H1 (cell line): ENCODE measurements at regions not wholly inside any gene's neighbourhood (a gene's known extent, or its start where the extent isn't known, plus 50 kb on each side); places are given as distances from the start of the nearest gene placed in this dataset.

ENCODE experiments used
- CTCF ChIA-PET: fragments of 300-600 bp; sonication (Branson Sonifier 250); formaldehyde crosslinking; loops from one replicate; lab custom pipeline; 2021; ENCODE audit not compliant: partially characterized antibody; lab: Charles Lee
- POLR2A ChIA-PET: fragments of 300-600 bp; sonication (Branson Sonifier 250); formaldehyde crosslinking; loops from one replicate; lab custom pipeline; 2021; ENCODE audit warnings: inconsistent platforms; ENCODE audit not compliant: partially characterized antibody; lab: Charles Lee
- DNase-seq, 2 experiments: peaks; one replicate each; pipeline versions ENCODE4 v3.0.0 to v3.0.0-alpha.2; 2010 to 2022; ENCODE audit warnings: low spot score in 2 of 2, low read depth in 1 of 2, mixed read lengths in 1 of 2
- FAIRE-seq: peaks from 2 replicates; lab custom pipeline; 2011; peaks lifted over from hg19 to GRCh38; lab: Jason Lieb, UNC
- H2AFZ ChIP-seq: 2 replicates; pipeline ENCODE4 v1.8.1; 2012; ENCODE audit warnings: low read length, inconsistent platforms
- H2AK5ac ChIP-seq: 2 replicates; pipeline ENCODE4 v1.6.1; 2013; ENCODE audit warnings: low read depth, low read length
- H2BK120ac ChIP-seq: replicated peaks from 2 replicates; pipeline ENCODE3; 2013; ENCODE audit warnings: low read depth, low read length, inconsistent platforms
- H2BK12ac ChIP-seq: 2 replicates; pipeline ENCODE4 v1.6.1; 2013; ENCODE audit warnings: low read depth, low read length
- H2BK15ac ChIP-seq: 2 replicates; pipeline ENCODE4 v1.6.1; 2013; ENCODE audit warnings: low read length
- H2BK20ac ChIP-seq: 2 replicates; pipeline ENCODE4 v1.6.1; 2013; ENCODE audit warnings: low read length
- H2BK5ac ChIP-seq: 2 replicates; pipeline ENCODE4 v1.6.1; 2013; ENCODE audit warnings: low read depth, low read length
- H3K14ac ChIP-seq: 2 replicates; pipeline ENCODE4 v1.6.1; 2013; ENCODE audit warnings: inconsistent platforms; ENCODE audit not compliant: insufficient read length
- H3K18ac ChIP-seq: 2 replicates; pipeline ENCODE4 v1.6.1; 2013; ENCODE audit warnings: low read length; ENCODE audit errors: extremely low read depth
- H3K23ac ChIP-seq: 2 replicates; pipeline ENCODE4 v1.6.1; 2013; ENCODE audit warnings: inconsistent platforms; ENCODE audit not compliant: insufficient read length
- H3K23me2 ChIP-seq: 2 replicates; pipeline ENCODE4 v1.6.1; 2013; ENCODE audit warnings: low read depth, low read length
- H3K27ac ChIP-seq: 2 replicates; pipeline ENCODE4 v1.6.1; 2011; ENCODE audit warnings: low read depth, low read length, inconsistent platforms
- H3K27me3 ChIP-seq, 4 experiments: replicated peaks in 1 of 4; 1 replicate in 1 of 4; 2 replicates in 3 of 4; pipeline versions ENCODE4 v1.6.1 to v1.8.1; 2011 to 2013; ENCODE audit warnings: low read length in 3 of 4, mild to moderate bottlenecking in 3 of 4, inconsistent platforms in 2 of 4, mixed read lengths in 2 of 4, moderate library complexity in 1 of 4; ENCODE audit not compliant: control insufficient read depth in 3 of 4, insufficient read depth in 3 of 4; ENCODE audit errors: extremely low read depth in 1 of 4
- H3K36me3 ChIP-seq, 4 experiments: 2 replicates each; pipeline versions ENCODE4 v1.6.1 to v1.8.1; 2011 to 2013; ENCODE audit warnings: mild to moderate bottlenecking in 4 of 4, low read length in 3 of 4, moderate library complexity in 2 of 4, control low read depth in 1 of 4, inconsistent platforms in 1 of 4; ENCODE audit not compliant: insufficient read depth in 4 of 4, control insufficient read depth in 2 of 4
- H3K4ac ChIP-seq: replicated peaks from 2 replicates; pipeline ENCODE3; 2013; ENCODE audit warnings: low read length, low read depth, mixed read lengths, inconsistent platforms; ENCODE audit not compliant: insufficient read length
- H3K4me1 ChIP-seq, 4 experiments: replicated peaks in 1 of 4; 1 replicate in 1 of 4; 2 replicates in 3 of 4; pipeline versions ENCODE4 v1.6.1 to v1.8.1; 2011 to 2013; ENCODE audit warnings: low read length in 3 of 4, inconsistent platforms in 2 of 4, mixed read lengths in 1 of 4; ENCODE audit not compliant: insufficient read depth in 4 of 4, control insufficient read depth in 3 of 4
- H3K4me2 ChIP-seq, 2 experiments: 2 replicates each; pipeline versions ENCODE4 v1.6.1 to v1.8.1; 2011 to 2013; ENCODE audit warnings: low read depth in 2 of 2, low read length in 2 of 2, control low read depth in 1 of 2, inconsistent platforms in 1 of 2, mild to moderate bottlenecking in 1 of 2; ENCODE audit not compliant: insufficient read depth in 1 of 2
- H3K4me3 ChIP-seq, 4 experiments: fragments of 200-600, 300-600 bp in 1 of 4; sonication (generic), shearing (Covaris generic), sonication (Bioruptor Twin) in 1 of 4; 2 replicates each; pipeline versions ENCODE4 v1.5.1 to v1.8.1; 2011 to 2016; ENCODE audit warnings: low read length in 4 of 4, low read depth in 3 of 4, control low read depth in 2 of 4, inconsistent platforms in 2 of 4, mild to moderate bottlenecking in 2 of 4, mixed read lengths in 1 of 4, moderate library complexity in 1 of 4; ENCODE audit not compliant: insufficient read depth in 2 of 4; ENCODE audit errors: extremely low read depth in 1 of 4
- H3K56ac ChIP-seq: replicated peaks from 2 replicates; pipeline ENCODE3; 2013; ENCODE audit warnings: low read depth, mild to moderate bottlenecking, mixed read lengths, low read length, inconsistent platforms; ENCODE audit not compliant: insufficient read length
- H3K79me1 ChIP-seq: 2 replicates; pipeline ENCODE4 v1.6.1; 2013; ENCODE audit warnings: low read depth, low read length, control low read depth
- H3K79me2 ChIP-seq, 2 experiments: 2 replicates each; pipeline versions ENCODE4 v1.6.1 to v1.8.1; 2012 to 2013; ENCODE audit warnings: low read length in 2 of 2, mild to moderate bottlenecking in 2 of 2, inconsistent platforms in 1 of 2; ENCODE audit not compliant: insufficient read depth in 2 of 2, control insufficient read depth in 1 of 2
- H3K9ac ChIP-seq, 4 experiments: replicated peaks in 1 of 4; 1 replicate in 1 of 4; 2 replicates in 3 of 4; pipeline versions ENCODE4 v1.6.1 to v1.8.1; 2011 to 2013; ENCODE audit warnings: low read depth in 3 of 4, low read length in 3 of 4, control low read depth in 2 of 4, mild to moderate bottlenecking in 2 of 4, moderate library complexity in 2 of 4, inconsistent platforms in 1 of 4; ENCODE audit errors: extremely low read depth in 1 of 4
- H3K9me3 ChIP-seq, 2 experiments: 2 replicates each; pipeline versions ENCODE4 v1.6.1 to v1.8.1; 2012 to 2013; ENCODE audit warnings: mild to moderate bottlenecking in 2 of 2, moderate library complexity in 2 of 2, control low read depth in 1 of 2, inconsistent platforms in 1 of 2, low read depth in 1 of 2, low read length in 1 of 2, mixed read lengths in 1 of 2; ENCODE audit not compliant: insufficient read depth in 2 of 2
- H4K20me1 ChIP-seq, 2 experiments: replicated peaks in 1 of 2; 2 replicates each; pipeline versions ENCODE3 to v1.8.1; 2011 to 2013; ENCODE audit warnings: inconsistent platforms in 2 of 2, low read length in 2 of 2, mild to moderate bottlenecking in 1 of 2; ENCODE audit not compliant: insufficient read depth in 2 of 2, control insufficient read depth in 1 of 2
- H4K5ac ChIP-seq: 2 replicates; pipeline ENCODE4 v1.6.1; 2013; ENCODE audit warnings: low read length, low read depth, mixed read lengths, inconsistent platforms; ENCODE audit not compliant: insufficient read length
- H4K8ac ChIP-seq: 2 replicates; pipeline ENCODE4 v1.8.0; 2013; ENCODE audit warnings: mild to moderate bottlenecking, moderate library complexity, low read length, inconsistent platforms; ENCODE audit not compliant: insufficient read depth; ENCODE audit errors: extremely low read depth
- H4K91ac ChIP-seq: replicated peaks from 2 replicates; pipeline ENCODE3; 2013; ENCODE audit warnings: low read length, mixed read lengths, inconsistent platforms; ENCODE audit not compliant: insufficient read length
- CTBP2 ChIP-seq: IDR thresholded peaks from 2 replicates; pipeline ENCODE4 v1.7.0; 2011; ENCODE audit warnings: borderline replicate concordance, mild to moderate bottlenecking, moderate library complexity, mixed read lengths, low read length; ENCODE audit not compliant: insufficient read depth, insufficient read length
- HDAC2 ChIP-seq, 2 experiments: fragments of 300-600 bp in 1 of 2; sonication (generic) in 1 of 2; IDR thresholded peaks; 2 replicates each; pipeline ENCODE4 v1.6.1; 2011 to 2012; ENCODE audit warnings: low read depth in 2 of 2, low read length in 2 of 2, mild to moderate bottlenecking in 2 of 2, moderate library complexity in 2 of 2, borderline replicate concordance in 1 of 2, inconsistent platforms in 1 of 2
- KDM1A ChIP-seq: fragments of 200-600, 300-600 bp; sonication (generic); IDR thresholded peaks from 2 replicates; pipeline ENCODE4 v1.7.1; 2016; ENCODE audit warnings: mild to moderate bottlenecking, low read length, borderline replicate concordance
- WGBS, 2 experiments: shearing (Covaris generic) in 1 of 2; methylation state at CpG; one replicate each; pipeline versions ENCODE4 v1.1.6 to v1.1.7; 2013 to 2015; ENCODE audit warnings: low lambda C conversion rate in 2 of 2, mixed read lengths in 2 of 2, inconsistent platforms in 1 of 2, low coverage in 1 of 2, missing lambda C conversion rate in 1 of 2; ENCODE audit not compliant: insufficient replicate concordance in 2 of 2, insufficient coverage in 1 of 2, insufficient read length in 1 of 2; ENCODE audit errors: extremely low coverage in 1 of 2, missing lambda C conversion rate in 1 of 2; 5-methylcytosine and 5-hydroxymethylcytosine counted together
- TF ChIP-seq, protein P1 (sequence below): IDR thresholded peaks from 2 replicates; pipeline ENCODE4 v1.6.1; 2012; ENCODE audit warnings: inconsistent platforms

DNA sequence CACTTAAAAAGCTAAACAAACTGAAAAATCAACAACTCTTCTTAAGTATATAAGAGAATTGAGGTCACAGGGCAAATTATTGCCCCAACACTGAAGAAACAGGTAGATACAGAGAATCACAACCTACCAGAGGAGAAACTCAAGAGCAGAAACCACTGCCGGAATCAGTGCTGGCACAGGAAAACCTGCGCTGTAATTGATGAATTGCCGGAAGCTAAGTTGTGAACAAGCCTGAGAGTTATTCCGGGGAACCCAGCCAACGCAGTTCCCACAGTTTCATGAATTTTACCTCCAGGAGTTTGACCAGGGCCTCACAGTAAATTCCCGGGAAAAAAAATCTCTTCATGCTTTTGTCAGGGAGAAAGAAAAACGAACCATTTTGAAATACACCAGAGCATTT lies 657.1 kb upstream of the BRINP3 start:
- no peak overlapping the region for H4K5ac ChIP-seq
- H3K56ac ChIP-seq = no peak overlapping the region
- WGBS, 2 experiments = 92% methylated on average over 7 of the region's 7 CpGs; no CpG with 5 or more reads in 1 of the 2 experiments
- ChIA-PET POLR2A (no interaction called here), CTCF (interaction anchor here (0.9 to 1.0 kb wide), 2 partner anchors 8 to 10 kb away, joined by 3 to 8 read pairs; no protein-coding TSS in a partner anchor)
- no peaks in the 10 kb centered on the region for H3K4me1 ChIP-seq
- no peak overlapping the region for H3K4me3 ChIP-seq
- no peak overlapping the region for H3K4ac ChIP-seq
- no peak overlapping the region for H3K18ac ChIP-seq
- no peak overlapping the region for H4K91ac ChIP-seq
- FAIRE-seq (no peak), DNase-seq (no peak)
- no peak overlapping the region for H3K4me2 ChIP-seq
- no peak overlapping the region for H2AK5ac ChIP-seq
- H3K14ac ChIP-seq = no peak overlapping the region
- H3K23ac ChIP-seq = no peak overlapping the region
- H2AFZ ChIP-seq = peak overlapping the region; percentile 57
- H2BK20ac ChIP-seq = no peak overlapping the region
- no peaks in the 10 kb centered on the region for H3K9me3 ChIP-seq
- H3K36me3 ChIP-seq = no peaks in the 10 kb centered on the region
- no peak overlapping the region for H2BK12ac ChIP-seq
- H3K23me2 ChIP-seq = no peaks in the 10 kb centered on the region
- H3K27ac ChIP-seq = no peak overlapping the region
- no peaks in the 10 kb centered on the region for H3K79me2 ChIP-seq
- H4K20me1 ChIP-seq = no peaks in the 10 kb centered on the region
- H3K9ac ChIP-seq = no peak overlapping the region
- no peak overlapping the region for H2BK120ac ChIP-seq
- H3K27me3 ChIP-seq = no peaks in the 10 kb centered on the region
- H3K79me1 ChIP-seq = no peaks in the 10 kb centered on the region
- no peak overlapping the region for H4K8ac ChIP-seq
- no peak overlapping the region for H2BK5ac ChIP-seq
- no peak overlapping the region for H2BK15ac ChIP-seq
- TF ChIP-seq CTBP2 = no peak
- TF ChIP-seq, protein P1, sequence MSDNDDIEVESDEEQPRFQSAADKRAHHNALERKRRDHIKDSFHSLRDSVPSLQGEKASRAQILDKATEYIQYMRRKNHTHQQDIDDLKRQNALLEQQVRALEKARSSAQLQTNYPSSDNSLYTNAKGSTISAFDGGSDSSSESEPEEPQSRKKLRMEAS = no peak
- no peak for TF ChIP-seq KDM1A
- no peak for TF ChIP-seq HDAC2 (IDR thresholded peaks at IDR 0.05; ENCODE audit: borderline replicate concordance in 1 of 2, low read depth in 2 of 2, low read length in 2 of 2)
